ENCODE measurements at regions not wholly inside any gene's neighbourhood (a gene's known extent, or its start where the extent isn't known, plus 50 kb on each side); places are given as distances from the start of the nearest gene placed in this dataset.

DNA sequence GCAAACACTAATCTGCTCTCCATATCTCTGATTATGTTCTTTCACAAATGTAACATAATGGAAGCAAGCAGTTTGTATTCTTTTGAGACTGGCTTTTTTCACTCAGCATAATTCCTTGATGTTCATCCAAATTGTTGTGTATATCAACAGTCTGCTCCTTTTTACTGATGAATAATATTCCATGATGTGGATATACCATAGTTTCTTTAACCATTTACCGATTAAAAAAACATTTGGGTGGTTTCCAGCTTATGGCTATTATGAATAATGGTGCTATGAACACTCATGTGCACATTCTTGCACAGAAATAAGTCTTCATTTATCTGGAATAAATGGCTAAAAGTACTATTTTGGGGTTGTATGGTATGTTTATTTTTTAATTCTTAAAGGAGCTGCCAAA is 708.9 kb downstream of the RFPL4B start:
- Histone ChIP-seq H3K4me1 (ENCODE audit: control insufficient read depth in 1 of 2, insufficient read depth in 2 of 2, low read length in 2 of 2) (no peaks in the 10 kb centered on the region), H3K4me2 (ENCODE audit: low read length) (no peak overlapping the region), H3K9me2 (ENCODE audit: insufficient read depth) (no peaks in the 10 kb centered on the region), H3K79me2 (ENCODE audit: insufficient read depth, low read length) (no peaks in the 10 kb centered on the region), H3K9ac (ENCODE audit: low read length) (no peak overlapping the region), H3K4me3 (replicated peaks in 1 of 2; ENCODE audit: low read depth in 1 of 2, low read length in 2 of 2) (no peak overlapping the region), H2AFZ (ENCODE audit: low read depth, low read length, poor library complexity, severe bottlenecking) (no peak overlapping the region), H4K20me1 (ENCODE audit: insufficient read depth) (no peaks in the 10 kb centered on the region), H3K9me3 (ENCODE audit: control insufficient read depth in 1 of 2, insufficient read depth in 1 of 2, low read depth in 1 of 2, low read length in 2 of 2) (no peaks in the 10 kb centered on the region), H3K27me3 (ENCODE audit: insufficient read depth, low read length) (no peaks in the 10 kb centered on the region), H3K36me3 (ENCODE audit: control insufficient read depth in 1 of 2, insufficient read depth in 2 of 2, low read length in 2 of 2) (no peaks in the 10 kb centered on the region), H3K27ac (ENCODE audit: low read depth, low read length) (no peak overlapping the region)
- ChIA-PET POLR2A (no interaction called here), CTCF (no interaction called here), RAD21 (ENCODE audit: low non-redundant PET in 1 of 2, low total read pairs in 2 of 2, uncharacterized antibody in 2 of 2, unreplicated experiment in 2 of 2) (no interaction called here)
- intact Hi-C loops (cut with micrococcal nuclease), result no loop called here
- TF ChIP-seq TCF7L2 (IDR thresholded peaks at IDR 0.05; ENCODE audit: borderline replicate concordance, extremely low read depth, insufficient read depth, insufficient read length), result no peak
- TF ChIP-seq, protein P1, sequence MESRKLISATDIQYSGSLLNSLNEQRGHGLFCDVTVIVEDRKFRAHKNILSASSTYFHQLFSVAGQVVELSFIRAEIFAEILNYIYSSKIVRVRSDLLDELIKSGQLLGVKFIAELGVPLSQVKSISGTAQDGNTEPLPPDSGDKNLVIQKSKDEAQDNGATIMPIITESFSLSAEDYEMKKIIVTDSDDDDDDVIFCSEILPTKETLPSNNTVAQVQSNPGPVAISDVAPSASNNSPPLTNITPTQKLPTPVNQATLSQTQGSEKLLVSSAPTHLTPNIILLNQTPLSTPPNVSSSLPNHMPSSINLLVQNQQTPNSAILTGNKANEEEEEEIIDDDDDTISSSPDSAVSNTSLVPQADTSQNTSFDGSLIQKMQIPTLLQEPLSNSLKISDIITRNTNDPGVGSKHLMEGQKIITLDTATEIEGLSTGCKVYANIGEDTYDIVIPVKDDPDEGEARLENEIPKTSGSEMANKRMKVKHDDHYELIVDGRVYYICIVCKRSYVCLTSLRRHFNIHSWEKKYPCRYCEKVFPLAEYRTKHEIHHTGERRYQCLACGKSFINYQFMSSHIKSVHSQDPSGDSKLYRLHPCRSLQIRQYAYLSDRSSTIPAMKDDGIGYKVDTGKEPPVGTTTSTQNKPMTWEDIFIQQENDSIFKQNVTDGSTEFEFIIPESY (IDR thresholded peaks at IDR 0.05; ENCODE audit: extremely low read depth, insufficient replicate concordance, low read length), result no peak
- no peak for TF ChIP-seq ATF3 (IDR thresholded peaks at IDR 0.05)
- no peak for TF ChIP-seq EGR1 (IDR thresholded peaks at IDR 0.05; ENCODE audit: low read depth)
- no peak for TF ChIP-seq ELF1 (IDR thresholded peaks at IDR 0.05; ENCODE audit: borderline replicate concordance, low read depth)
- TF ChIP-seq EZH2 (IDR thresholded peaks at IDR 0.05), result no peak
- no peak for TF ChIP-seq ZNF274 (IDR thresholded peaks at IDR 0.05; ENCODE audit: low read depth, low read length)
- TF ChIP-seq MAX (IDR thresholded peaks at IDR 0.05), result no peak
- TF ChIP-seq SRF (IDR thresholded peaks at IDR 0.05; ENCODE audit: low read depth), result no peak
- no peak for ATAC-seq
- DNase-seq (ENCODE audit: low read depth, low spot score), result no peak
- BruUV-seq (replicated peaks), result no TSS peak
